H1 (cell line): ENCODE measurements at regions not wholly inside any gene's neighbourhood (a gene's known extent, or its start where the extent isn't known, plus 50 kb on each side); places are given as distances from the start of the nearest gene placed in this dataset.

ENCODE experiments used
- CTCF ChIA-PET: fragments of 300-600 bp; sonication (Branson Sonifier 250); formaldehyde crosslinking; loops from one replicate; lab custom pipeline; 2021; ENCODE audit not compliant: partially characterized antibody; lab: Charles Lee
- POLR2A ChIA-PET: fragments of 300-600 bp; sonication (Branson Sonifier 250); formaldehyde crosslinking; loops from one replicate; lab custom pipeline; 2021; ENCODE audit warnings: inconsistent platforms; ENCODE audit not compliant: partially characterized antibody; lab: Charles Lee
- DNase-seq, 2 experiments: peaks; one replicate each; pipeline versions ENCODE4 v3.0.0 to v3.0.0-alpha.2; 2010 to 2022; ENCODE audit warnings: low spot score in 2 of 2, low read depth in 1 of 2, mixed read lengths in 1 of 2
- FAIRE-seq: peaks from 2 replicates; lab custom pipeline; 2011; peaks lifted over from hg19 to GRCh38; lab: Jason Lieb, UNC
- H2AFZ ChIP-seq: 2 replicates; pipeline ENCODE4 v1.8.1; 2012; ENCODE audit warnings: low read length, inconsistent platforms
- H2AK5ac ChIP-seq: 2 replicates; pipeline ENCODE4 v1.6.1; 2013; ENCODE audit warnings: low read depth, low read length
- H2BK120ac ChIP-seq: replicated peaks from 2 replicates; pipeline ENCODE3; 2013; ENCODE audit warnings: low read depth, low read length, inconsistent platforms
- H2BK12ac ChIP-seq: 2 replicates; pipeline ENCODE4 v1.6.1; 2013; ENCODE audit warnings: low read depth, low read length
- H2BK15ac ChIP-seq: 2 replicates; pipeline ENCODE4 v1.6.1; 2013; ENCODE audit warnings: low read length
- H2BK20ac ChIP-seq: 2 replicates; pipeline ENCODE4 v1.6.1; 2013; ENCODE audit warnings: low read length
- H2BK5ac ChIP-seq: 2 replicates; pipeline ENCODE4 v1.6.1; 2013; ENCODE audit warnings: low read depth, low read length
- H3K14ac ChIP-seq: 2 replicates; pipeline ENCODE4 v1.6.1; 2013; ENCODE audit warnings: inconsistent platforms; ENCODE audit not compliant: insufficient read length
- H3K18ac ChIP-seq: 2 replicates; pipeline ENCODE4 v1.6.1; 2013; ENCODE audit warnings: low read length; ENCODE audit errors: extremely low read depth
- H3K23ac ChIP-seq: 2 replicates; pipeline ENCODE4 v1.6.1; 2013; ENCODE audit warnings: inconsistent platforms; ENCODE audit not compliant: insufficient read length
- H3K23me2 ChIP-seq: 2 replicates; pipeline ENCODE4 v1.6.1; 2013; ENCODE audit warnings: low read depth, low read length
- H3K27ac ChIP-seq: 2 replicates; pipeline ENCODE4 v1.6.1; 2011; ENCODE audit warnings: low read depth, low read length, inconsistent platforms
- H3K27me3 ChIP-seq, 4 experiments: replicated peaks in 1 of 4; 1 replicate in 1 of 4; 2 replicates in 3 of 4; pipeline versions ENCODE4 v1.6.1 to v1.8.1; 2011 to 2013; ENCODE audit warnings: low read length in 3 of 4, mild to moderate bottlenecking in 3 of 4, inconsistent platforms in 2 of 4, mixed read lengths in 2 of 4, moderate library complexity in 1 of 4; ENCODE audit not compliant: control insufficient read depth in 3 of 4, insufficient read depth in 3 of 4; ENCODE audit errors: extremely low read depth in 1 of 4
- H3K36me3 ChIP-seq, 4 experiments: 2 replicates each; pipeline versions ENCODE4 v1.6.1 to v1.8.1; 2011 to 2013; ENCODE audit warnings: mild to moderate bottlenecking in 4 of 4, low read length in 3 of 4, moderate library complexity in 2 of 4, control low read depth in 1 of 4, inconsistent platforms in 1 of 4; ENCODE audit not compliant: insufficient read depth in 4 of 4, control insufficient read depth in 2 of 4
- H3K4ac ChIP-seq: replicated peaks from 2 replicates; pipeline ENCODE3; 2013; ENCODE audit warnings: low read length, low read depth, mixed read lengths, inconsistent platforms; ENCODE audit not compliant: insufficient read length
- H3K4me1 ChIP-seq, 4 experiments: replicated peaks in 1 of 4; 1 replicate in 1 of 4; 2 replicates in 3 of 4; pipeline versions ENCODE4 v1.6.1 to v1.8.1; 2011 to 2013; ENCODE audit warnings: low read length in 3 of 4, inconsistent platforms in 2 of 4, mixed read lengths in 1 of 4; ENCODE audit not compliant: insufficient read depth in 4 of 4, control insufficient read depth in 3 of 4
- H3K4me2 ChIP-seq, 2 experiments: 2 replicates each; pipeline versions ENCODE4 v1.6.1 to v1.8.1; 2011 to 2013; ENCODE audit warnings: low read depth in 2 of 2, low read length in 2 of 2, control low read depth in 1 of 2, inconsistent platforms in 1 of 2, mild to moderate bottlenecking in 1 of 2; ENCODE audit not compliant: insufficient read depth in 1 of 2
- H3K4me3 ChIP-seq, 4 experiments: fragments of 200-600, 300-600 bp in 1 of 4; sonication (generic), shearing (Covaris generic), sonication (Bioruptor Twin) in 1 of 4; 2 replicates each; pipeline versions ENCODE4 v1.5.1 to v1.8.1; 2011 to 2016; ENCODE audit warnings: low read length in 4 of 4, low read depth in 3 of 4, control low read depth in 2 of 4, inconsistent platforms in 2 of 4, mild to moderate bottlenecking in 2 of 4, mixed read lengths in 1 of 4, moderate library complexity in 1 of 4; ENCODE audit not compliant: insufficient read depth in 2 of 4; ENCODE audit errors: extremely low read depth in 1 of 4
- H3K56ac ChIP-seq: replicated peaks from 2 replicates; pipeline ENCODE3; 2013; ENCODE audit warnings: low read depth, mild to moderate bottlenecking, mixed read lengths, low read length, inconsistent platforms; ENCODE audit not compliant: insufficient read length
- H3K79me1 ChIP-seq: 2 replicates; pipeline ENCODE4 v1.6.1; 2013; ENCODE audit warnings: low read depth, low read length, control low read depth
- H3K79me2 ChIP-seq, 2 experiments: 2 replicates each; pipeline versions ENCODE4 v1.6.1 to v1.8.1; 2012 to 2013; ENCODE audit warnings: low read length in 2 of 2, mild to moderate bottlenecking in 2 of 2, inconsistent platforms in 1 of 2; ENCODE audit not compliant: insufficient read depth in 2 of 2, control insufficient read depth in 1 of 2
- H3K9ac ChIP-seq, 4 experiments: replicated peaks in 1 of 4; 1 replicate in 1 of 4; 2 replicates in 3 of 4; pipeline versions ENCODE4 v1.6.1 to v1.8.1; 2011 to 2013; ENCODE audit warnings: low read depth in 3 of 4, low read length in 3 of 4, control low read depth in 2 of 4, mild to moderate bottlenecking in 2 of 4, moderate library complexity in 2 of 4, inconsistent platforms in 1 of 4; ENCODE audit errors: extremely low read depth in 1 of 4
- H3K9me3 ChIP-seq, 2 experiments: 2 replicates each; pipeline versions ENCODE4 v1.6.1 to v1.8.1; 2012 to 2013; ENCODE audit warnings: mild to moderate bottlenecking in 2 of 2, moderate library complexity in 2 of 2, control low read depth in 1 of 2, inconsistent platforms in 1 of 2, low read depth in 1 of 2, low read length in 1 of 2, mixed read lengths in 1 of 2; ENCODE audit not compliant: insufficient read depth in 2 of 2
- H4K20me1 ChIP-seq, 2 experiments: replicated peaks in 1 of 2; 2 replicates each; pipeline versions ENCODE3 to v1.8.1; 2011 to 2013; ENCODE audit warnings: inconsistent platforms in 2 of 2, low read length in 2 of 2, mild to moderate bottlenecking in 1 of 2; ENCODE audit not compliant: insufficient read depth in 2 of 2, control insufficient read depth in 1 of 2
- H4K5ac ChIP-seq: 2 replicates; pipeline ENCODE4 v1.6.1; 2013; ENCODE audit warnings: low read length, low read depth, mixed read lengths, inconsistent platforms; ENCODE audit not compliant: insufficient read length
- H4K8ac ChIP-seq: 2 replicates; pipeline ENCODE4 v1.8.0; 2013; ENCODE audit warnings: mild to moderate bottlenecking, moderate library complexity, low read length, inconsistent platforms; ENCODE audit not compliant: insufficient read depth; ENCODE audit errors: extremely low read depth
- H4K91ac ChIP-seq: replicated peaks from 2 replicates; pipeline ENCODE3; 2013; ENCODE audit warnings: low read length, mixed read lengths, inconsistent platforms; ENCODE audit not compliant: insufficient read length
- BRCA1 ChIP-seq: IDR thresholded peaks from 2 replicates; pipeline ENCODE4 v1.6.1; 2012; ENCODE audit warnings: low read depth, low read length, improper control_type of control experiment
- CBX5 ChIP-seq: fragments of 300-800, 300-1000 bp; sonication (generic); IDR thresholded peaks from 2 replicates; pipeline ENCODE4 v1.7.1; 2016; ENCODE audit warnings: antibody characterized with exemption, low read length, low read depth
- CTBP2 ChIP-seq: IDR thresholded peaks from 2 replicates; pipeline ENCODE4 v1.7.0; 2011; ENCODE audit warnings: borderline replicate concordance, mild to moderate bottlenecking, moderate library complexity, mixed read lengths, low read length; ENCODE audit not compliant: insufficient read depth, insufficient read length
- JUN ChIP-seq: IDR thresholded peaks from 2 replicates; pipeline ENCODE4 v1.6.1; 2011; ENCODE audit warnings: low read depth, mild to moderate bottlenecking, improper control_type of control experiment, low read length
- JUND ChIP-seq: IDR thresholded peaks from 2 replicates; pipeline ENCODE4 v1.6.1; 2011; ENCODE audit warnings: mild to moderate bottlenecking, improper control_type of control experiment, low read length
- POLR2AphosphoS5 ChIP-seq: IDR thresholded peaks from 2 replicates; pipeline ENCODE4 v1.6.1; 2011; ENCODE audit warnings: low read depth, low read length
- YY1 ChIP-seq: IDR thresholded peaks from 2 replicates; pipeline ENCODE4 v1.6.1; 2011; ENCODE audit warnings: low read depth, mild to moderate bottlenecking, low read length
- WGBS, 2 experiments: shearing (Covaris generic) in 1 of 2; methylation state at CpG; one replicate each; pipeline versions ENCODE4 v1.1.6 to v1.1.7; 2013 to 2015; ENCODE audit warnings: low lambda C conversion rate in 2 of 2, mixed read lengths in 2 of 2, inconsistent platforms in 1 of 2, low coverage in 1 of 2, missing lambda C conversion rate in 1 of 2; ENCODE audit not compliant: insufficient replicate concordance in 2 of 2, insufficient coverage in 1 of 2, insufficient read length in 1 of 2; ENCODE audit errors: extremely low coverage in 1 of 2, missing lambda C conversion rate in 1 of 2; 5-methylcytosine and 5-hydroxymethylcytosine counted together

DNA sequence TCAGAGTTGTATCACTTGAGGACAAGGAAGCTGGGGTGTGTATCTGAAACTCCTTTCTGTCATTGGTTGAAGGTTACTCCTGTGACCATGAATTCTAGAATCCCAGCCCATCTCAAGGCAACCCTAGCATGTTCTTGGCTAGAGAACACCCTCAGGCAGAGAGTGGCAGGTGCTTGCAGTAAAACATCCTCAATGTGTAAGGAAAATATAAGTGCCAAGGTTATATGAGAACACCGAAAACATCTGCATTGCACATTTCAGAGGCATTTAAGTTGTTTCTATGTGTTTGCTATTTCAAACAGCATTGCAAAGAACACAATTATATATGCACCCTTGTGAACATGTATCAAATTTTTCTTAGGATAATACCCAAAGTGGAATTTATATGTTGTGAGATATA, 471.9 kb downstream of the USP25 start:
- FAIRE-seq (no peak), DNase-seq (no peak)
- CTCF ChIA-PET: no interaction called here
- Histone ChIP-seq H3K4me2 (no peak overlapping the region), H3K14ac (no peak overlapping the region), H3K79me1 (no peaks in the 10 kb centered on the region), H2BK15ac (no peak overlapping the region), H4K8ac (no peak overlapping the region), H3K79me2 (no peaks in the 10 kb centered on the region), H2BK12ac (no peak overlapping the region), H4K20me1 (no peaks in the 10 kb centered on the region), H3K4me3 (no peak overlapping the region), H3K23ac (no peak overlapping the region), H3K9me3 (no peaks in the 10 kb centered on the region), H3K27ac (no peak overlapping the region)
- no peak for TF ChIP-seq CTBP2
- no peak for TF ChIP-seq YY1
- TF ChIP-seq CBX5: no peak
- TF ChIP-seq JUN: no peak
- TF ChIP-seq BRCA1: no peak
- no peak for TF ChIP-seq POLR2AphosphoS5
- TF ChIP-seq JUND: no peak
- TF ChIP-seq, all 59 proteins: peak for 0
- H4K5ac ChIP-seq: no peak overlapping the region
- H3K18ac ChIP-seq: no peak overlapping the region
- no peak overlapping the region for H3K4ac ChIP-seq
- no peak overlapping the region for H2AK5ac ChIP-seq
- H3K4me1 ChIP-seq: no peaks in the 10 kb centered on the region
- no peaks in the 10 kb centered on the region for H3K27me3 ChIP-seq
- no peak overlapping the region for H3K9ac ChIP-seq
- H2BK120ac ChIP-seq: no peak overlapping the region
- H3K56ac ChIP-seq: no peak overlapping the region
- no peak overlapping the region for H2BK5ac ChIP-seq
- H2AFZ ChIP-seq: no peak overlapping the region
- no peak overlapping the region for H2BK20ac ChIP-seq
- H3K23me2 ChIP-seq: no peaks in the 10 kb centered on the region; the same call in 1 of the 2 replicates
- H3K36me3 ChIP-seq: no peaks in the 10 kb centered on the region
- 91% methylated on average over 1 of the region's 1 CpG; no CpG with 5 or more reads in 1 of the 2 experiments for WGBS, 2 experiments
- POLR2A ChIA-PET: no interaction called here
- H4K91ac ChIP-seq: no peak overlapping the region
